ENCODE measurements at regions not wholly inside any gene's neighbourhood (a gene's known extent, or its start where the extent isn't known, plus 50 kb on each side); places are given as distances from the start of the nearest gene placed in this dataset.

GRCh38 chr22:47807506-47807905 is 1045.1 kb downstream of the TBC1D22A start:
- FAIRE-seq (no peak), DNase-seq (ENCODE audit: low spot score) (no peak), ATAC-seq (no peak)
- Histone ChIP-seq H3K4me2 (ENCODE audit: low read depth, low read length) (no peak overlapping the region), H3K79me2 (ENCODE audit: insufficient read depth, low read length) (no peaks in the 10 kb centered on the region), H2AFZ (ENCODE audit: low read length) (no peak overlapping the region), H3K27me3 (ENCODE audit: control insufficient read depth in 1 of 2, insufficient read depth in 2 of 2, low read length in 2 of 2) (peaks cover 3 to 18% of the 10 kb centered on the region in 2 experiments; a peak in 2 of 5 replicates), H3K9me3 (ENCODE audit: low read length) (no peaks in the 10 kb centered on the region), H3K36me3 (replicated peaks in 1 of 2; ENCODE audit: control insufficient read depth in 1 of 2, insufficient read depth in 2 of 2, low read length in 2 of 2) (no peaks in the 10 kb centered on the region), H3K4me1 (ENCODE audit: insufficient read depth, low read length) (no peaks in the 10 kb centered on the region), H3K4me3 (replicated peaks in 1 of 3; ENCODE audit: insufficient read depth in 1 of 3, low read depth in 2 of 3, low read length in 3 of 3) (no peak overlapping the region), H3K27ac (ENCODE audit: extremely low read length, insufficient read depth, low read length) (no peak overlapping the region), H4K20me1 (ENCODE audit: insufficient read depth, low read length) (no peaks in the 10 kb centered on the region), H3K9ac (ENCODE audit: insufficient read depth, low read depth, low read length) (no peak overlapping the region)
- BruUV-seq (replicated peaks) = no TSS peak
- in situ Hi-C loops (cut with HindIII; ENCODE audit: extremely low pct_ligation_motif_present, low pct_unique_long_range_greater_than_20kb) = no loop called here
- POLR2A ChIA-PET = no interaction called here
- intact Hi-C loops (cut with micrococcal nuclease; ENCODE audit: unreplicated experiment) = no loop called here
- CTCF ChIA-PET (ENCODE audit: low intra/inter-chr PET ratio, low total read pairs) = no interaction called here
- 12% methylated on average over 5 of the region's 5 CpGs for WGBS (ENCODE audit: low lambda C conversion rate)
- TF ChIP-seq HNRNPH1 (optimal IDR thresholded peaks at IDR 0.05; ENCODE audit: low read depth, low read length) = no peak
- TF ChIP-seq STAG1 (CRISPR knock-in tag; IDR thresholded peaks at IDR 0.05) = no peak
- no peak for TF ChIP-seq REPIN1 (CRISPR knock-in tag; IDR thresholded peaks at IDR 0.05; ENCODE audit: borderline replicate concordance, low read depth)
- no peak for TF ChIP-seq MNT (IDR thresholded peaks at IDR 0.05)
- TF ChIP-seq HNRNPLL (IDR thresholded peaks at IDR 0.05; ENCODE audit: low read depth, low read length, poor library complexity, severe bottlenecking) = no peak
- TF ChIP-seq ZNF615 (CRISPR knock-in tag; IDR thresholded peaks at IDR 0.05; ENCODE audit: borderline replicate concordance) = no peak
- TF ChIP-seq ZNF782 (CRISPR knock-in tag; IDR thresholded peaks at IDR 0.05; ENCODE audit: borderline replicate concordance) = no peak
- no peak for TF ChIP-seq FOXK1 (CRISPR knock-in tag; IDR thresholded peaks at IDR 0.05; ENCODE audit: borderline replicate concordance, low read depth)
- TF ChIP-seq ZNF574 (CRISPR knock-in tag; IDR thresholded peaks at IDR 0.05) = no peak
- no peak for TF ChIP-seq NFE2L2 (IDR thresholded peaks at IDR 0.05; ENCODE audit: low read length)
- TF ChIP-seq DBP (CRISPR knock-in tag; IDR thresholded peaks at IDR 0.05; ENCODE audit: not compliant biosample characterization) = no peak
- TF ChIP-seq PLSCR1 (CRISPR knock-in tag; IDR thresholded peaks at IDR 0.05; ENCODE audit: borderline replicate concordance) = no peak
- no peak for TF ChIP-seq GATA4 (IDR thresholded peaks at IDR 0.05; ENCODE audit: borderline replicate concordance, low read depth)
- no peak for TF ChIP-seq MYNN (CRISPR knock-in tag; IDR thresholded peaks at IDR 0.05; ENCODE audit: low read depth)
- no peak for TF ChIP-seq HOXA7 (CRISPR knock-in tag; IDR thresholded peaks at IDR 0.05)
- no peak for TF ChIP-seq PRDM10 (CRISPR knock-in tag; IDR thresholded peaks at IDR 0.05; ENCODE audit: low read depth)

Measured in HepG2 (cell line).